Ishikawa (cell line): ENCODE measurements at regions not wholly inside any gene's neighbourhood (a gene's known extent, or its start where the extent isn't known, plus 50 kb on each side); places are given as distances from the start of the nearest gene placed in this dataset.

ENCODE experiments used
- CREB1 ChIP-seq: IDR thresholded peaks from 2 replicates; pipeline ENCODE4 v1.6.1; 2012; ENCODE audit warnings: low read depth
- EP300 ChIP-seq: IDR thresholded peaks from 2 replicates; pipeline ENCODE4 v1.6.1; 2012; ENCODE audit warnings: borderline replicate concordance
- FOXM1 ChIP-seq: IDR thresholded peaks from 2 replicates; pipeline ENCODE4 v1.6.1; 2012; ENCODE audit warnings: low read depth, borderline replicate concordance
- NFIC ChIP-seq: IDR thresholded peaks from 2 replicates; pipeline ENCODE4 v1.6.1; 2012
- RAD21 ChIP-seq: IDR thresholded peaks from 2 replicates; pipeline ENCODE4 v1.6.1; 2012; ENCODE audit warnings: low read depth
- REST ChIP-seq: IDR thresholded peaks from 2 replicates; pipeline ENCODE4 v1.6.1; 2012; ENCODE audit warnings: low read depth, mild to moderate bottlenecking
- TCF12 ChIP-seq: IDR thresholded peaks from 2 replicates; pipeline ENCODE4 v1.6.1; 2012; ENCODE audit warnings: low read depth

DNA sequence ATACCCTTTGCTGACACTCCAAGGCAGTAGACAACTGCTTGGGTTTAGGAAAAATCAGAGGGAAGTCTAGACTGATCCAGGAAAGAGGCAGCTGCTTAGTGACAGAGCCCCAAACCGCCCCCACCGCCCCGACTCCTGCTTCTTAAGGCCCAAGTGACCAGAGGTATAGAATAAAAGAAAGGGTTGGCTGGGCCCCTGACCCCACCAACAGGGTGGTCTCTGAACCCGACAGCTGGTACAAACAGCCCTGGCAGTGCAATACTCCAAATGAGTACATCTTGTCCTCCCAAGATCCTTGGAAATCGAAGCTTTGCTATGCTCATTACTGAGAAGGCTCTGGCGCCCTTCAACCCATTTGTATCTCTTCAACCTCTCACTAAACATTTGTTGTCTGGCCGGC lies 60.6 kb downstream of the PABIR2 start:
- no peak for TF ChIP-seq TCF12
- no peak for TF ChIP-seq REST
- TF ChIP-seq NFIC = no peak
- TF ChIP-seq FOXM1 = no peak
- no peak for TF ChIP-seq RAD21
- no peak for TF ChIP-seq CREB1
- no peak for TF ChIP-seq EP300
